ENCODE measurements at regions not wholly inside any gene's neighbourhood (a gene's known extent, or its start where the extent isn't known, plus 50 kb on each side); places are given as distances from the start of the nearest gene placed in this dataset.

- no peak for TF ChIP-seq CTCF (tag by site-specific recombination; IDR thresholded peaks at IDR 0.05)
- TF ChIP-seq, protein P1, sequence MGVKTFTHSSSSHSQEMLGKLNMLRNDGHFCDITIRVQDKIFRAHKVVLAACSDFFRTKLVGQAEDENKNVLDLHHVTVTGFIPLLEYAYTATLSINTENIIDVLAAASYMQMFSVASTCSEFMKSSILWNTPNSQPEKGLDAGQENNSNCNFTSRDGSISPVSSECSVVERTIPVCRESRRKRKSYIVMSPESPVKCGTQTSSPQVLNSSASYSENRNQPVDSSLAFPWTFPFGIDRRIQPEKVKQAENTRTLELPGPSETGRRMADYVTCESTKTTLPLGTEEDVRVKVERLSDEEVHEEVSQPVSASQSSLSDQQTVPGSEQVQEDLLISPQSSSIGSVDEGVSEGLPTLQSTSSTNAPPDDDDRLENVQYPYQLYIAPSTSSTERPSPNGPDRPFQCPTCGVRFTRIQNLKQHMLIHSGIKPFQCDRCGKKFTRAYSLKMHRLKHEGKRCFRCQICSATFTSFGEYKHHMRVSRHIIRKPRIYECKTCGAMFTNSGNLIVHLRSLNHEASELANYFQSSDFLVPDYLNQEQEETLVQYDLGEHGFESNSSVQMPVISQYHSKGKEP (tag by site-specific recombination; IDR thresholded peaks at IDR 0.05) = no peak
- TF ChIP-seq, protein P2, sequence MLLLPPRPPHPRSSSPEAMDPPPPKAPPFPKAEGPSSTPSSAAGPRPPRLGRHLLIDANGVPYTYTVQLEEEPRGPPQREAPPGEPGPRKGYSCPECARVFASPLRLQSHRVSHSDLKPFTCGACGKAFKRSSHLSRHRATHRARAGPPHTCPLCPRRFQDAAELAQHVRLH (tag by site-specific recombination; IDR thresholded peaks at IDR 0.05) = no peak
- no peak for TF ChIP-seq PRDM1 (tag by site-specific recombination; IDR thresholded peaks at IDR 0.05)
- TF ChIP-seq ZNF311 (tag by site-specific recombination; IDR thresholded peaks at IDR 0.05; ENCODE audit: borderline replicate concordance) = no peak
- no peak for TF ChIP-seq ZNF747 (tag by site-specific recombination; IDR thresholded peaks at IDR 0.05)
- TF ChIP-seq SCRT1 (tag by site-specific recombination; IDR thresholded peaks at IDR 0.05; ENCODE audit: borderline replicate concordance) = no peak
- no peak for TF ChIP-seq SALL2 (tag by site-specific recombination; IDR thresholded peaks at IDR 0.05; ENCODE audit: borderline replicate concordance)
- no peak for TF ChIP-seq KLF1 (tag by site-specific recombination; IDR thresholded peaks at IDR 0.05)
- TF ChIP-seq ZNF571 (tag by site-specific recombination; IDR thresholded peaks at IDR 0.05) = no peak
- TF ChIP-seq, protein P3, sequence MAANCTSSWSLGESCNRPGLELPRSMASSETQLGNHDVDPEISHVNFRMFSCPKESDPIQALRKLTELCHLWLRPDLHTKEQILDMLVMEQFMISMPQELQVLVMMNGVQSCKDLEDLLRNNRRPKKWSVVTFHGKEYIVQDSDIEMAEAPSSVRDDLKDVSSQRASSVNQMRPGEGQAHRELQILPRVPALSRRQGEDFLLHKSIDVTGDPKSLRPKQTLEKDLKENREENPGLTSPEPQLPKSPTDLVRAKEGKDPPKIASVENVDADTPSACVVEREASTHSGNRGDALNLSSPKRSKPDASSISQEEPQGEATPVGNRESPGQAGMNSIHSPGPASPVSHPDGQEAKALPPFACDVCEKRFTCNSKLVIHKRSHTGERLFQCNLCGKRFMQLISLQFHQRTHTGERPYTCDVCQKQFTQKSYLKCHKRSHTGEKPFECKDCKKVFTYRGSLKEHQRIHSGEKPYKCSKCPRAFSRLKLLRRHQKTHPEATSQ (tag by site-specific recombination; IDR thresholded peaks at IDR 0.05) = no peak
- TF ChIP-seq GLI4 (tag by site-specific recombination; IDR thresholded peaks at IDR 0.05) = no peak
Measured at GRCh38 chr4:128384765-128385598, 97.4 kb upstream of the PGRMC2 start.

Measured in HEK293 (cell line).